Hepatocyte (in vitro differentiated cells): ENCODE measurements at regions not wholly inside any gene's neighbourhood (a gene's known extent, or its start where the extent isn't known, plus 50 kb on each side); places are given as distances from the start of the nearest gene placed in this dataset.

Experiments
- DNase-seq: peaks from one replicate; pipeline ENCODE4 v3.0.0-alpha.2; 2016; ENCODE audit warnings: low spot score
- H2AFZ ChIP-seq: fragments of 200-600 bp; sonication (generic); 2 replicates; pipeline ENCODE4 v1.6.0; 2016; ENCODE audit warnings: antibody characterized with exemption, mild to moderate bottlenecking
- H3K27ac ChIP-seq: fragments of 200-600 bp; sonication (generic); 2 replicates; pipeline ENCODE4 v1.5.1; 2016; ENCODE audit warnings: mild to moderate bottlenecking
- H3K27me3 ChIP-seq: fragments of 200-600 bp; sonication (generic); 2 replicates; pipeline ENCODE4 v1.6.1; 2016
- H3K36me3 ChIP-seq: fragments of 200-600 bp; sonication (generic); replicated peaks from 2 replicates; pipeline ENCODE4 v1.5.1; 2016; ENCODE audit warnings: low read depth; ENCODE audit not compliant: insufficient read depth
- H3K4me1 ChIP-seq: fragments of 200-600 bp; sonication (generic); 2 replicates; pipeline ENCODE4 v1.5.1; 2016; ENCODE audit warnings: mild to moderate bottlenecking, moderate library complexity; ENCODE audit not compliant: insufficient read depth
- H3K4me2 ChIP-seq: fragments of 200-600 bp; sonication (generic); 2 replicates; pipeline ENCODE4 v1.6.0; 2016
- H3K4me3 ChIP-seq: fragments of 200-600 bp; sonication (generic); 2 replicates; pipeline ENCODE4 v1.5.1; 2016; ENCODE audit warnings: mild to moderate bottlenecking
- H3K79me2 ChIP-seq: fragments of 200-600 bp; sonication (generic); 2 replicates; pipeline ENCODE4 v1.6.0; 2017; ENCODE audit warnings: mild to moderate bottlenecking
- H3K9me2 ChIP-seq: fragments of 200-600 bp; sonication (generic); replicated peaks from 2 replicates; pipeline ENCODE4 v1.6.0; 2017; ENCODE audit warnings: mild to moderate bottlenecking; ENCODE audit not compliant: insufficient read depth
- H3K9me3 ChIP-seq: fragments of 200-600 bp; sonication (generic); 2 replicates; pipeline ENCODE4 v1.5.1; 2016; ENCODE audit warnings: low read depth, mild to moderate bottlenecking
- H4K20me1 ChIP-seq: fragments of 200-600 bp; sonication (generic); 2 replicates; pipeline ENCODE4 v1.6.0; 2016; ENCODE audit warnings: mild to moderate bottlenecking; ENCODE audit not compliant: insufficient read depth, poor library complexity, severe bottlenecking
- EZH2 ChIP-seq: fragments of 200-600 bp; sonication (generic); IDR thresholded peaks from 2 replicates; pipeline ENCODE4 v1.6.1; 2016; ENCODE audit warnings: antibody characterized with exemption, mild to moderate bottlenecking, borderline replicate concordance
- EZH2phosphoT487 ChIP-seq: fragments of 200-600 bp; sonication (generic); IDR thresholded peaks from one replicate; pipeline ENCODE4 v1.6.1; 2018; ENCODE audit warnings: antibody characterized with exemption, mild to moderate bottlenecking, low read depth, moderate library complexity; ENCODE audit not compliant: unreplicated experiment, severe bottlenecking
- WGBS: methylation state at CpG from one replicate; pipeline ENCODE4 v1.1.6; 2016; ENCODE audit warnings: low lambda C conversion rate; ENCODE audit errors: missing lambda C conversion rate; 5-methylcytosine and 5-hydroxymethylcytosine counted together
- TF ChIP-seq, protein P1 (sequence below): fragments of 200-600 bp; sonication (generic); IDR thresholded peaks from 2 replicates; pipeline ENCODE4 v1.5.1; 2016; ENCODE audit warnings: antibody characterized with exemption, mild to moderate bottlenecking; ENCODE audit not compliant: poor library complexity

DNA sequence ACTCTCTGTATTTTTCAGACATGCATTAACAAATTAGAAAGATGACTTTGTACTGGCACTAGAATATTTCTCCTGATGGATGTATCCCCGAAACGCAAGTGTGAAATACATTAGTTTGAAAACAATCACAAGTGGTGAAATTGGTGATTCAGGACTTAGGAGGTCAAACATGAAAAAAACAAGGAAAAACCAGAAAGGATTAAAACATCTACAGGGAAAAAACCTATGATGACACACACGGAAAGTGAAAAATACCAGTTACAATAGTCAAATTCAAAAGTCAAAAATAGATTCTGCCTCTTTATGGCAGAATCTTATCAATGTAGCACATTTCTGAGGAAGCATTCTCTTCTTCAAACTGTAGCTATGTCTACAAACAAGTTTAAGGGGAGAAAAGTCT lies 129.0 kb upstream of the SGK1 start:
- Histone ChIP-seq H3K4me2 (no peak overlapping the region), H3K9me3 (no peaks in the 10 kb centered on the region), H3K9me2 (no peaks in the 10 kb centered on the region), H3K27me3 (no peaks in the 10 kb centered on the region), H2AFZ (no peak overlapping the region), H4K20me1 (no peaks in the 10 kb centered on the region), H3K36me3 (no peaks in the 10 kb centered on the region), H3K79me2 (no peaks in the 10 kb centered on the region), H3K4me3 (no peak overlapping the region), H3K27ac (no peak overlapping the region), H3K4me1 (no peaks in the 10 kb centered on the region)
- TF ChIP-seq, protein P1, sequence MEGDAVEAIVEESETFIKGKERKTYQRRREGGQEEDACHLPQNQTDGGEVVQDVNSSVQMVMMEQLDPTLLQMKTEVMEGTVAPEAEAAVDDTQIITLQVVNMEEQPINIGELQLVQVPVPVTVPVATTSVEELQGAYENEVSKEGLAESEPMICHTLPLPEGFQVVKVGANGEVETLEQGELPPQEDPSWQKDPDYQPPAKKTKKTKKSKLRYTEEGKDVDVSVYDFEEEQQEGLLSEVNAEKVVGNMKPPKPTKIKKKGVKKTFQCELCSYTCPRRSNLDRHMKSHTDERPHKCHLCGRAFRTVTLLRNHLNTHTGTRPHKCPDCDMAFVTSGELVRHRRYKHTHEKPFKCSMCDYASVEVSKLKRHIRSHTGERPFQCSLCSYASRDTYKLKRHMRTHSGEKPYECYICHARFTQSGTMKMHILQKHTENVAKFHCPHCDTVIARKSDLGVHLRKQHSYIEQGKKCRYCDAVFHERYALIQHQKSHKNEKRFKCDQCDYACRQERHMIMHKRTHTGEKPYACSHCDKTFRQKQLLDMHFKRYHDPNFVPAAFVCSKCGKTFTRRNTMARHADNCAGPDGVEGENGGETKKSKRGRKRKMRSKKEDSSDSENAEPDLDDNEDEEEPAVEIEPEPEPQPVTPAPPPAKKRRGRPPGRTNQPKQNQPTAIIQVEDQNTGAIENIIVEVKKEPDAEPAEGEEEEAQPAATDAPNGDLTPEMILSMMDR, result no peak
- TF ChIP-seq EZH2, result no peak
- TF ChIP-seq EZH2phosphoT487, result no peak
- DNase-seq, result no peak
- WGBS, result 91% methylated on average over 3 of the region's 3 CpGs

DNA sequence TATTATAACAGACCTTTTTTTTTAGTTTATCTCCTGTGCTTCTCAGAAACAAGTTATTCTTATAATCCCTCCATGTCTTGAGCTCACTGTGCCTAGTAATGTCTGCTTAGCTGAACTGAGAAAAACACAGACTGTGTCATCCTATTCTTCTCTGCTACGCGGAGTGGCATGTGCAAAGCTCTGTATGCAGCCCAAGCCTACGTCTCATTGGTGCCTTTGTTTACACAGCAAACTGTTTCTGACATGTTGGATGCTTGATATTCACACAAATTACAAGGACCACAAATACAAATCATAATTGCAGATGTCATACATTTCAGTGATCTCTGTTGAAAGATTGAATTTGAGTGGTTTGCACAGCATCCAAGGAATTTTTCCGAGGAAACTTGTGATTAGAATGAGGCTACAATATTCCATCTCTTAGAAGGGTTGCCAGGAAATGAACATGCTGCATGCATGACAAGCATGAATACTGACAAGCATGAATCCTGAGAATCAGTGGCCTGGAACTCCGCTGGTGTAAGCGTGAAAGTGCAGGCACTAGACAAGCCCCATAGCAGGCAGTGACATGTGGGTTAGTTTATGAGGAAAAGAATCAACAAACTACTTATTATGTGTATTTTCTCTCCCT lies 128.4 kb upstream of the SGK1 start:
- no peaks in the 10 kb centered on the region for H3K4me1 ChIP-seq

DNA sequence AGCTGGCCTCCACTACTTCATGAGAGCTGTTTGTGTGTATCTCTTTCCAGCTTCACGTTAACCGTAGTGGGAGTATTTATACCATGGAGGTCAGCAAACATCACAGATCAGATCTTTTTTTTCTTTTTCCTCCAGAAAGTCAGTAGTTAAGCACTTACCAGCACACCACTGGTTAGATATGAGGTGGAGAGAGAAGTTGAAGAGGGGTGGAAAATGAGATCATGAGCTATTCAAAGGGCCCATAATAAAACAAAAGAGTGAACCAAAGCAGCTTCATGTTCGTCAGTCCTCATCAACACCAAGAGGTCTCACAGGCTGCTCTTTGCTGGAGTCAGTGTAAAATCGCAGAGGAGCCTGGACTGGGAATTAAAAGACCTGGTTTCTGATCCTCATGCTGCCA lies 125.1 kb upstream of the SGK1 start:
- 85% methylated on average over 4 of the region's 4 CpGs for WGBS
- DNase-seq, result no peak
- H3K4me1 ChIP-seq, result no peaks in the 10 kb centered on the region
- H3K9me2 ChIP-seq, result no peaks in the 10 kb centered on the region
- H3K4me2 ChIP-seq, result no peak overlapping the region
- H3K27ac ChIP-seq, result no peak overlapping the region
- H3K9me3 ChIP-seq, result no peaks in the 10 kb centered on the region
- H2AFZ ChIP-seq, result no peak overlapping the region
- no peaks in the 10 kb centered on the region for H4K20me1 ChIP-seq
- H3K79me2 ChIP-seq, result no peaks in the 10 kb centered on the region
- no peaks in the 10 kb centered on the region for H3K36me3 ChIP-seq
- H3K4me3 ChIP-seq, result no peak overlapping the region
- no peaks in the 10 kb centered on the region for H3K27me3 ChIP-seq
- TF ChIP-seq, protein P1, result no peak
- TF ChIP-seq EZH2phosphoT487 (no peak), EZH2 (no peak)

More for the DNA sequence above, 128.4 kb upstream of the SGK1 start:
- Histone ChIP-seq H3K4me3 (no peak overlapping the region), H4K20me1 (no peaks in the 10 kb centered on the region), H3K9me3 (no peaks in the 10 kb centered on the region), H3K27ac (no peak overlapping the region), H3K27me3 (no peaks in the 10 kb centered on the region), H2AFZ (no peak overlapping the region), H3K9me2 (no peaks in the 10 kb centered on the region), H3K36me3 (no peaks in the 10 kb centered on the region), H3K79me2 (no peaks in the 10 kb centered on the region), H3K4me2 (no peak overlapping the region)
- TF ChIP-seq EZH2phosphoT487, result no peak
- TF ChIP-seq EZH2, result no peak
- TF ChIP-seq, protein P1, result no peak
- no peak for DNase-seq
- 73% methylated on average over 6 of the region's 6 CpGs for WGBS

DNA sequence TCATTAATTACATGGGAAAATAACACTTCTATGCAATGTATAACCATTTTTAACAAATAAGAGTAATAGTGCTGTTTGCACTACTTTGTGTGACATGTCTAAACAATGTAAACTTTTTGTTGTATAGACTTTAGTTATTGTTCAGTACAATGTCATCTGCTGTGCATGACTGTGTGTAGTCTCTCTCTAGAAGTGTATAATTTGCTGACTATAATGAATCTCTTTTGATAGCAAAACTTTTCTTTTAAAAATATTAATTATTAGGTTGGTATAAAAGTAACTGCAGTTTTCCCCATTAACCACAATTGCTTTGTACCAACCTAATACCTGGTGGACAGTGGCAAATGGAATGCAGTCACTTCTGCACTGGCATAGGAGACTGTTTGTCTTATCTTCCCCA lies 124.2 kb upstream of the SGK1 start:
- Histone ChIP-seq H3K4me3 (no peak overlapping the region), H3K36me3 (no peaks in the 10 kb centered on the region), H2AFZ (no peak overlapping the region), H3K79me2 (no peaks in the 10 kb centered on the region), H3K9me3 (no peaks in the 10 kb centered on the region), H3K9me2 (no peaks in the 10 kb centered on the region), H4K20me1 (no peaks in the 10 kb centered on the region), H3K4me1 (no peaks in the 10 kb centered on the region), H3K27ac (no peak overlapping the region), H3K4me2 (no peak overlapping the region), H3K27me3 (no peaks in the 10 kb centered on the region)
- no peak for DNase-seq
- no peak for TF ChIP-seq EZH2phosphoT487
- TF ChIP-seq, protein P1, result no peak
- no peak for TF ChIP-seq EZH2
